ENCODE measurements at regions not wholly inside any gene's neighbourhood (a gene's known extent, or its start where the extent isn't known, plus 50 kb on each side); places are given as distances from the start of the nearest gene placed in this dataset.

DNA sequence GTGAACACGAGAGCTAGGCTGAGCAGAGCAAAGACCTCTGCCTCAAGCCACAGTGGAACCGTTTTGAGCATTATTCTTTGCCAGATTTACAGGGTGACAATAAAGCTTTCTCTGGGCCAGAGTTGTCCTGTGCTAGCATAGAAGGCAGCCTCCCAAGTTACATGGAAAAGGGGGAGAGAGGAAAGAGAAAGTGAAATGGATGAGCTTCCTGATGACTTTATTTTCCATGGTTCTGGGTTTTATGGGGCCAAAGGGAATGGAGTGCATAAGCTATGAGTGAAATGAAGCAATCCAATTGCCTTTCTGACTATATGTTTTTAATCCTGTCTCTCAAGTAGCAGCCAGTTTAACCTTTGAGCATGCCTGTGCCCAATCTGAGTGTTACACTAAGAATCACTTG, 428.4 kb downstream of the COG6 start:
- DNase-seq = no peak

- DNase-seq = no peak
Measured at GRCh38 chr13:40084934-40085333, 429.5 kb downstream of the COG6 start.

DNA sequence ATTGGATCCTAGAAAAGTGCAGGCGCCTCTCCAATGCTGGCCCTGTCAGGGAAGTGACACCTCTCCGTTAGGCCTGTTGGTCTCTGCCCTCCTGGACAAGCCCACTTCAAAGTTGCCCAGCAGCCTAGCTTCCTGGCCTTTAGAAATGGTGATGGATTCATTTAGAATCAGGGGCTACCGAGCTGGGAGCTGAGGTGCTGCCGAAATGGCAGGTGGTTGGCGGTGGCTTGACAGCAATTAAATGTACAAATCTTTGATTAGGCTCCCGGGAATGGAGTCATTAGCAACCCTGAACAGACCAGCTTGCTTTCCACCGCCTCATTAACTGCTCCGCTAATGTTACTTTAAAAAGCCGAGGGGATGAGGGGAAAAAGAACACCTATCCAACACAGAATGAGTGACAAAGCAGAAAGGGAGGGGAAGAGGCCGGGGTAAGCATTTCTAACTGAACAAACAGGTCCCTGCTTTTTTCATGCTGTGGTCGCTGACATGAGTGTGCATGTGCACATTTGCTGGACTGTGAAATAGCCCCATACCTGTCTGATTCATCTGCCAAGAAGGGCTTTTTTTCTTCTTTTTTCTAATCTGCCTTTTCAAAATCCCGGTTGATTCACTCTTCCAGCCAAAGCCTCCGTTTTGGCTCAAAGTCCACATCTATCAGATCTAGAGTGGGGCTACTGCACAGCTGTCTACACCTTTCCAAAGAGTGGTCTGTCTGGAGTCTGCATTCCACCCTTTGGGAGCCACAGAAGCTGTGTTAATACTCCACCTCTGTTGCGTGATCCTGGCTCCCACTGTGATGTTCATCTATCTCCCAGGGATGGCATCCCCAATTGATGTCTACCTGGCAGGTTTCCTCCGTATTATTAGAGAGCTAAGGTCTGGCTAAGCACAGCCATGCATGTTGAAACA, 431.9 kb downstream of the COG6 start:
- DNase-seq = no peak

DNA sequence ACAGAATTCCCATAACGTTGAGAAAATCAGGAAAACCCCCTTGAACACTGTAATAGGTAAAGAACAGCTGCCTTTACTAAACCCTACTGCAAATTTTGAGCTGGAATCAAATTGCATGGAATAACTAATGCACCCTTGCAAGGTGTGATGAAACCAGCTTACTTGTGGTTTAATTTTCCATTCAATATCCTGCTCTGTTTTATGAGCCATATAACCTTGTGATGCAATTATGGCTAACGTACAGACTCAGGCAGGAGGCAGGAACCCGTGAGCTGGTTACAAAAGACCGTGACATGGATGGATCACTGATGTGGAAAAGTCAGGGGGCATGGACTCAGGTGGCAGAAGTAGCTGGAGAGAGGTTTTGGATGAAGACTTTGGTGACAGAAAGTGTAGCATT, 438.6 kb downstream of the COG6 start:
- no peak for DNase-seq

GRCh38 chr13:40095695-40096356, 440.4 kb downstream of the COG6 start:
- no peak for DNase-seq

DNA sequence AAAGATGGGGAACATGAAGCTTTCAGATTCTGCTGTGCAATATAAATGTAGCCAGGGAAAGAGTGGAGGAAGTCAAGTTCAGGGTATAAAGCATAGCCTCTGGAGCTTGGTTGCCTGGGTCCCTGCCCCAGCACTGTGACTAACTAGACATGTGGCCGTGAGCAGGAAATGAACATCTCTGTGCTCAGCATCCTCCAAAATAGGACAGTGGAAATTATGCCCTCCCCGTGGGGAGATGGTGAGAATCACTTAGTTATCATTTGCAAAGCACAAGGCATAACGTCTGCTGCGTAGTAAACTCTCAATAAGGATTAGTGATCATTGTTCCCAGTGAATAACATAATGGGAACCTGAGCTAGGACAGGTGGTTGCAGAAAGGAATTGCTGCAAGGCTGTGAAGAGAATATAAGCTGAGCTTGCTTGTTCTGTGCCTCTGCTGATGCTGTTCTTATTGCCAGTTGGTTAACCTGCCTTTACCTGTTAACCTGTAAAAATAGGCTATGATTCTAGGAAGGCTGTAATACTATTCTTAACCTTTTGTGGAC, 441.0 kb downstream of the COG6 start:
- DNase-seq = no peak

DNA sequence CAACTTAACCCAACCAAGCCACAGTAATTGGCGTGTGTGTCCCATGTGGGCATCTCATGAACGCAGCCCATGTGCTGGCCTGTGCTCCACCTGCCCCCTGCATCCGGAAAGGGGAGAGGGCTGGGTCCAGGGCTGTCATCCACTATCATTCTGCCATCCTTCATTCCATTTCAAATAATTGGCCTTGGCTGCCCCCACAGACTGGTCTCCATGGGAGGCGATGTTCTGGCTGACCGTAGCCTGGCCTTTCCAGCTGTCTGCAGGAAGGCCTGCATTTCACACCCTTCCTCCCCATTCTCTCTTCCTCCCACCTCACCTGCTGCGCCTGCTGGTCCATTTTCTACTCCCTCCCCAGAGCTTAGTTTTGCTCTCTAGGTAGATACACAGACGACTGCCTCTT, 442.8 kb downstream of the COG6 start:
- no peak for DNase-seq

DNA sequence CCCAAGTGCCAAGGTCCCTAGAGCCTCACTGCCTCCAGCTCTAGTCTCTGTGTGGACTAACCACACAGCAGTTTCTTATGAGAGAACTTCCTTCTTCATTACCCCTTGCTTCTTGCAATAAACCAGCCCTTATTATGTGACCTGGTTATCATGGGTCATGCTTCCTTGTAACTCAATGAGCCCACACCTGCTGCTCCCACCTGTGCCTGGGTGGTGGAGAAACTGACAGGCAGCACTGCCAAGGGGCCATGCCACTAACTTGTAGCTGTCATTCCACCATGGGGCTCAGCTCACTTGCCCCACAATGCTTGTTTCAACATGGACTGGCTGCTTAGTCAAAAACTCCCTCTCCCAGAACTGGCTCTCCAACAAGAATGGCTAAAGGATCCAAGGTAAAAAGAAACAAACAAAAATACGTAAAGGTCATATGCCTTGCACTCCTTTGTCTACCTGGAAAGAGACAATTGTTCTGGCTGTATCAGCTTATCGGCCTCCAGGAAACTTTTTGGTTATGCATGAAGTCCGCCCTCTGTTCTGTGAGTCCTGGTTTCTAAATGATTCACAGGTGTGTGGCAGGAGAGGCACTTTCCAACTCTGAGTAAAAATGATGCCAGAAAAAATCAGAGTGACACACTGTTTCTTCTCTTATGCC, 446.4 kb downstream of the COG6 start:
- no peak for DNase-seq

- no peak for DNase-seq
Measured at GRCh38 chr13:40102360-40102727, 446.9 kb downstream of the COG6 start.

DNA sequence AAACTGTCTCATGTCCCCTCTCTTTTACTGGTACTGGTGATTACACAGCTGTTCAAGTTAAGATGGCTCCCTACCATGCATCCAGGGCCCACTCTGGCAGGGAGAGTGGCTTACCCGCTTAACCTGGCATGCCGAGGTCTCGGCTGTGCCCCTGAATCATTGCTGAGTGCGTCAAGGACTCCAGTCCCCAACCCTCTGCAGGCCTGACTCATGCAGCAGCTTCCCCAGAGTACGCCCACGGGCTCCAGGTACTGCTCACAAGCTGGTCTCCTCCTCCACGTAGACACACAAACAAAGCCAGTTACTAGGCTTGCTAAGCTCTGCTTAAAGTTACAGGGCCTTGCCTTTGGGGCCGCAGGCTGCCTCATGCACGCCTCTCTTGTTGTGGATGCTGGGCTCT, 447.4 kb downstream of the COG6 start:
- DNase-seq = no peak

- DNase-seq = no peak
Measured at GRCh38 chr13:40103864-40104263, 448.4 kb downstream of the COG6 start.

DNA sequence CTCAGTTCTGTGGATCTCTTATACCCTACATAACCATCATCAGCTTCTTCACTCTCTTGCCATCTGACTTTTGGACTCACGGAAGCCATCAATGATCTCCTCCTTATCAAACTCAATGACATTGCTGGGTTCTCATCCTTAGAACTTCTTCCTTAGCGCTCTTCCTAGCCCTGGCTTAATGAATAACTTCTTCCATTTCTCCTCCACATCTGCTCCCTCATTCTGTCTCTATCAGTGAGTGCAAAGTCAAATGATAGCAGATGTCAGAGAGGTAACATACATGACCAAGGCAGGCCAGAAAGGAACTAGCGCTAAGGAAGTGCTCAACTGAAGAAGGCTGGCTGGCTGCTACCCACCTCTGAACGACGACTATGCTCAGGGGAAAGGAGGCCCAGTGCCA, 449.8 kb downstream of the COG6 start:
- DNase-seq = no peak

DNA sequence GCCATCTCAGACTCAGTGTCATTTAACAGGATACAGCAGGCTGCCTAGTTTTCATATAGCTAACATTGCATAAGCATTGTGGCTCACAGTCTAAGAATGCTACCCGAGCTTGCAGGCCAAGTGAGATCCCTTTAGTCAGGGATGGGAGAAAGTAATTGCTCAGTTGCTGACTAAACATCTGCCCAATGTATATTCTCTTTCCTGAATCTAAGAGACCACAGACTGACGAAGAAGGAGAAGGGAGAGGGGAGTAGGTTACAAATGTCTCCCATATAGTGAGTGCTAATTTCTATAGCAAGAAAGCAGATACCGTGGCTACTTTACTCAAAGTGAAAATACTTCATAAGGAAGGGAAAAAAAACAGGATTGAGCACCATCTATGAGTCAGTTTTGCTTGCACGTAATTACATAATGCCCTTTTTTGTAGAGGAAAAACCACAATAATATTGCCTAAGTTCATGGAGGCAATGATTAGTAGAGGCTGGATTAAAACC, 453.9 kb downstream of the COG6 start:
- no peak for DNase-seq

- no peak for DNase-seq
Measured at GRCh38 chr13:40113643-40114304, 458.3 kb downstream of the COG6 start.

DNA sequence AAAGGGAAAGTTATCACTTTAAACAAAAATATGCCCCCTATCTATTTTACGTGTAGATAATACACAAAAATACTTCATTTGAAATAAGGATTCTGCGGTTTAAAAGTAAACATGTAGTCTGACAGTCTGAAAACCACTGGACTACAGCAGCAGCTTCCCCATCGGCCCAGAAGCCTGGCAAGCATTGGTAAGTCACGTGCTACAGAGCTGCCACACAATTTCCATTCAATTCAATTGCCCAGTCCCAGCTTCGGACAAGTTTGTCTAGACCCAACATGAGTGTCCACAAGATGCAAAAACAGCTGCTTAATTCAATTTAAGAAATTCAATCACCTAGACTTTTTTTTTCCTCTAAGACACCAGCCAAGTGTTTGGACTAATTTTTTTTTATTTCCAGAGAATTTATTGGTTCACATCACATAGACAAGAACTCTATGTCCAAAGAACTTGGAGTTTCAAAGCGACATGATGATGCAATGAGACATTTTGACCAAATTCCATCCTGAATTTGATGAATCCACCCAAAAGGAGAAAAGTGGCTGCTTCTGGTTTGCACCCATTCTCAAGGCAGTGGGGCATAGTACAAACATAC, 458.9 kb downstream of the COG6 start:
- DNase-seq = no peak

DNA sequence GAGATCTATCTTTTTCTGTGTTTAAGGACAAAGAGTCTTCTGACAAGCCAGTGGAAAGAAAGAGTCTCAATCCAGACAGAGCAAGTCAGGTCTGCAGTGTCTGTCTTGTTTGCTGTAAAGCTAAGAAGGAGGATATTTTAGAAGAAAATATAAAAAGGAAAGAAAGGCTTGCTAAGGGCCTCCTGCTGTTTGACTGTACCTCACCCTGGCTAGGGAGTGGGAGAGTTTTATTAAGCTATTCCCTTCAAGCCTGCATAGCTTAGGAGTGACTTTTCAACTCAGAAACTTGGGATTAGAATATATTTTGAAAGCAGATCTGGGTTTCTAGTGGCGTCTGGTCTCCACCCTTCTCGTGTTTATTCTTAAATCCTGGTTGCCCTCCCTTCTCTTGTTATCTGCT, 460.0 kb downstream of the COG6 start:
- DNase-seq = no peak

GRCh38 chr13:40116008-40116407, 460.5 kb downstream of the COG6 start:
- DNase-seq = no peak

- DNase-seq = no peak
Measured at GRCh38 chr13:40118337-40118736, 462.9 kb downstream of the COG6 start.

GRCh38 chr13:40119852-40120251, 464.4 kb downstream of the COG6 start:
- DNase-seq = no peak

DNA sequence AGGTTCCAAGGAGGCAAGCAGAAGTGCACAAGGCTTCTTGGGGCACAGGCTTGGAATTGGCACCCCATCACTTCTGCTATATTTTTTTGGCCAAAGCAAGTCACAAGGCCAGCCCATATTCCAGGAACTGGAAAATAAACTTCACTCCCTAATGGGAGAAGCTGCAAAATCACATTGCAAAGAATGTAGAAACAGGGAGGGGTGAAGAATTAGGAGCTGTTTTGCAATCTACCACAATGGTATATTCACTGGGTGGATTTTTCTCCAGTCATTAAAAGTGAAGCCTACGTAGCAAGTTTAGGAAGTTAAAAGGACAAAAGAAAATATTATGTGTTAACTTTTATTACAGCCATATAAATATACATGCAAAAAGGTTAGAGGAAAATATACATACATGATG, 464.8 kb downstream of the COG6 start:
- DNase-seq = no peak

DNA sequence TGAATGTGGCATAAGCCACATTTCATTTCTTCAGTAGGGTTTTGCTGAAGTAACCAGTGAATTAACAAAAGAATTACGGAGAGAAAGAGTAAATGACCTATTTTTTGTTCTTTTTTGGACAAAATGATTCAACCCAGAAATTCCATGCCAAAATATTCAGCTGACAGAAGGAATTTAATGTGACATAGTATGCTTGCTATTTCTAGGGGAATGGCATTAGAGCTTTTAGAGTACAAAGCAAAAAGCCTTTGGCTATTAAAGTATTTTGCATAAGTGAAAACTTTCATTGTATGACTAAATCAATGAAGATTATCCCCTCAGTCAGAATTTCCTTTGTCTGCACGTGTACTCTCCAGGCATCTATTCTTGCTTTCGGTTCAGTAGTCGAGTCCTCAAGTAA, 465.3 kb downstream of the COG6 start:
- no peak for DNase-seq

DNA sequence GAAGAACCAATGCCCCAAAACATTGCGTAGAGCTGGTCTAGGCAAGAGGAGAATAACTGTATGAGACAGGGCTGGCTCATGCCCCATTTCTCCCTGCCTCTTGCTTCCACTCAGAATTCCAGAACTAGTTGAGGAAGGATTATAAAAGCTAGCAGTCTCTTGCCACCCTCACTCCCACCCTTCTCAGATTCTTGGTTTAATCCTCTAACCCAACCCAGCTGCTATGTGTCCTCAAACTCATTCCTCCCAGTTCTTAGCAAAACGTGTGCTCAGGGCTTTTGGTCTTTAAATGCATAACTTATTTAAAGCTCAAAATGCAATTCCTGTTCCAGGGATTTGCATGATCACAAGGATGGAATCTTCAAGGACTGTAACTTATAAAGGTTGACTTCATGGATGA, 466.3 kb downstream of the COG6 start:
- DNase-seq = no peak
